Epithelial cell of esophagus (primary cell): ENCODE measurements at regions not wholly inside any gene's neighbourhood (a gene's known extent, or its start where the extent isn't known, plus 50 kb on each side); places are given as distances from the start of the nearest gene placed in this dataset.

Source experiments
- DNase-seq: peaks from one replicate; pipeline ENCODE4 v3.0.0; 2010; ENCODE audit warnings: low read depth
- H3K4me3 ChIP-seq: 2 replicates; pipeline ENCODE4 v1.5.1; 2011; ENCODE audit warnings: mild to moderate bottlenecking, low read length, control low read depth
- CTCF ChIP-seq: IDR thresholded peaks from 2 replicates; pipeline ENCODE4 v1.5.1; 2011; ENCODE audit warnings: low read depth, mild to moderate bottlenecking, low read length, control low read depth, inconsistent platforms; ENCODE audit not compliant: insufficient read depth; ENCODE audit errors: missing control alignments

GRCh38 chr5:57349214-57349613, 133.4 kb downstream of the ACTBL2 start:
- TF ChIP-seq CTCF = no peak
- DNase-seq = no peak
- no peak overlapping the region for H3K4me3 ChIP-seq

- DNase-seq = no peak
- no peak overlapping the region for H3K4me3 ChIP-seq
- TF ChIP-seq CTCF = no peak
These were observed 134.1 kb downstream of the ACTBL2 start for GRCh38 chr5:57348376-57349140.

GRCh38 chr5:57346328-57346727, 136.3 kb downstream of the ACTBL2 start:
- H3K4me3 ChIP-seq = no peak overlapping the region
- DNase-seq = no peak
- no peak for TF ChIP-seq CTCF

- H3K4me3 ChIP-seq = no peak overlapping the region
- no peak for TF ChIP-seq CTCF
- DNase-seq = peak; percentile 63
These were observed 141.1 kb downstream of the ACTBL2 start for GRCh38 chr5:57341380-57341979.

- H3K4me3 ChIP-seq = no peak overlapping the region
- no peak for TF ChIP-seq CTCF
- DNase-seq = no peak
These were observed 141.9 kb downstream of the ACTBL2 start for GRCh38 chr5:57340681-57341080.

GRCh38 chr5:57339521-57339920, 143.1 kb downstream of the ACTBL2 start:
- DNase-seq = no peak
- H3K4me3 ChIP-seq = no peak overlapping the region
- no peak for TF ChIP-seq CTCF
